Lung (tissue), 11 donors: ENCODE measurements at regions not wholly inside any gene's neighbourhood (a gene's known extent, or its start where the extent isn't known, plus 50 kb on each side); places are given as distances from the start of the nearest gene placed in this dataset.
A peak's percentile ranks its signal among the peaks of the same experiment; 100 is the strongest.

Experiments
- ATAC-seq: fragments of 200-7000 bp; cut with Tn5 transposase; one replicate; pipeline ENCODE4 v1.9.1; 2020; ENCODE audit warnings: moderate number of reproducible peaks; ENCODE audit not compliant: insufficient read depth, low FRiP score
- DNase-seq, 3 donors: peaks; one replicate each; pipeline ENCODE4 v3.0.0-alpha.2; 2013 to 2017
- H3K27ac ChIP-seq, 2 donors: one replicate each; pipeline ENCODE4 v1.5.1; 2013; ENCODE audit warnings: mild to moderate bottlenecking in 2 of 2, moderate library complexity in 2 of 2, control low read depth in 1 of 2, inconsistent platforms in 1 of 2, low read depth in 1 of 2, low read length in 1 of 2
- H3K27me3 ChIP-seq, 3 donors: one replicate each; pipeline ENCODE4 v1.5.1; 2013; ENCODE audit warnings: low read length in 2 of 3; ENCODE audit not compliant: control insufficient read depth in 3 of 3, insufficient read depth in 3 of 3
- H3K36me3 ChIP-seq, 4 donors: one replicate each; pipeline ENCODE4 v1.5.1; 2013; ENCODE audit warnings: low read length in 4 of 4, mild to moderate bottlenecking in 1 of 4, moderate library complexity in 1 of 4; ENCODE audit not compliant: control insufficient read depth in 4 of 4, insufficient read depth in 4 of 4
- H3K4me1 ChIP-seq, 5 donors: one replicate each; pipeline ENCODE4 v1.5.1; 2013; ENCODE audit warnings: low read length in 5 of 5, mild to moderate bottlenecking in 2 of 5, moderate library complexity in 1 of 5; ENCODE audit not compliant: control insufficient read depth in 5 of 5, insufficient read depth in 5 of 5
- H3K4me3 ChIP-seq: one replicate; pipeline ENCODE4 v1.5.1; 2013; ENCODE audit warnings: mild to moderate bottlenecking, control low read depth, moderate library complexity
- H3K9ac ChIP-seq, 2 donors: one replicate each; pipeline ENCODE4 v1.5.1; 2013; ENCODE audit warnings: low read length in 2 of 2, control low read depth in 1 of 2; ENCODE audit not compliant: insufficient read depth in 1 of 2
- H3K9me3 ChIP-seq, 4 donors: one replicate each; pipeline ENCODE4 v1.5.1; 2013; ENCODE audit warnings: low read length in 3 of 4, mild to moderate bottlenecking in 1 of 4, moderate library complexity in 1 of 4; ENCODE audit not compliant: control insufficient read depth in 4 of 4, insufficient read depth in 3 of 4
- WGBS, 2 donors: extraction: QIAGEN DNeasy Blood & Tissue Kit; methylation state at CpG; one replicate each; pipeline ENCODE4 v1.1.7; 2013; 5-methylcytosine and 5-hydroxymethylcytosine counted together
- TF ChIP-seq, protein P1 (sequence below): IDR thresholded peaks from 2 replicates; pipeline ENCODE4 v1.5.1; 2012; ENCODE audit warnings: mild to moderate bottlenecking; ENCODE audit errors: control extremely low read depth, extremely low read depth
- donor health status: control.
- donor health status: control.
- donor health status: Bipolar disorder and iron deficiency.
- donor health status: healthy.
- donor health status: DM: yes; HTN: yes; CAD: no.

DNA sequence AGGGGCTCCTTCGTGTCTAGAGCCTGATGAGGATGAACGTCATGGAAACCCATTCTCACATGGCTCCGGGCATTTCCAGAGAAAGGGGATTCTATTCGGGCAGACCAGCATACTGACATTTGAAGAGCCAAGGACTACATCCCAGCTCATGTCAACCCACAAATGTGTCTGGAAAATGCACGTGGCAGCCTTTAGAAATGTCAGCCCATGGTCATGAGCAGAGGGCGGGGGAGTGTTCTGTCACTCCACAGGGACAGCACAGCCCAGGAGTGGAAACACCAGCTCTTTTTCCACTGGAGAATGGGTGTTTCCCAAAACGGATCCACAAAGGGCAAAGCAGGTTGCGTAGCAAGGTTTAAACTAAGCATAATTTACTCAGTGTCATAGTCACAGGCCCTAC is 207.0 kb downstream of the BCOR start:
- Histone ChIP-seq H3K4me3 (no peak overlapping the region), H3K9me3 (peaks cover 0 to 5% (median 0%) of the 10 kb centered on the region in 4 donors), H3K36me3 (no peaks in the 10 kb centered on the region), H3K27ac (no peak overlapping the region), H3K27me3 (peaks cover 0 to 3% (median 0%) of the 10 kb centered on the region in 3 donors), H3K9ac (no peak overlapping the region), H3K4me1 (peaks cover 0 to 16% (median 4%) of the 10 kb centered on the region in 5 donors)
- WGBS, 2 donors: 79 to 92% methylated on average over 8 of the region's 8 CpGs
- ATAC-seq (no peak), DNase-seq (no peak)
- TF ChIP-seq, protein P1, sequence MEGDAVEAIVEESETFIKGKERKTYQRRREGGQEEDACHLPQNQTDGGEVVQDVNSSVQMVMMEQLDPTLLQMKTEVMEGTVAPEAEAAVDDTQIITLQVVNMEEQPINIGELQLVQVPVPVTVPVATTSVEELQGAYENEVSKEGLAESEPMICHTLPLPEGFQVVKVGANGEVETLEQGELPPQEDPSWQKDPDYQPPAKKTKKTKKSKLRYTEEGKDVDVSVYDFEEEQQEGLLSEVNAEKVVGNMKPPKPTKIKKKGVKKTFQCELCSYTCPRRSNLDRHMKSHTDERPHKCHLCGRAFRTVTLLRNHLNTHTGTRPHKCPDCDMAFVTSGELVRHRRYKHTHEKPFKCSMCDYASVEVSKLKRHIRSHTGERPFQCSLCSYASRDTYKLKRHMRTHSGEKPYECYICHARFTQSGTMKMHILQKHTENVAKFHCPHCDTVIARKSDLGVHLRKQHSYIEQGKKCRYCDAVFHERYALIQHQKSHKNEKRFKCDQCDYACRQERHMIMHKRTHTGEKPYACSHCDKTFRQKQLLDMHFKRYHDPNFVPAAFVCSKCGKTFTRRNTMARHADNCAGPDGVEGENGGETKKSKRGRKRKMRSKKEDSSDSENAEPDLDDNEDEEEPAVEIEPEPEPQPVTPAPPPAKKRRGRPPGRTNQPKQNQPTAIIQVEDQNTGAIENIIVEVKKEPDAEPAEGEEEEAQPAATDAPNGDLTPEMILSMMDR: no peak

DNA sequence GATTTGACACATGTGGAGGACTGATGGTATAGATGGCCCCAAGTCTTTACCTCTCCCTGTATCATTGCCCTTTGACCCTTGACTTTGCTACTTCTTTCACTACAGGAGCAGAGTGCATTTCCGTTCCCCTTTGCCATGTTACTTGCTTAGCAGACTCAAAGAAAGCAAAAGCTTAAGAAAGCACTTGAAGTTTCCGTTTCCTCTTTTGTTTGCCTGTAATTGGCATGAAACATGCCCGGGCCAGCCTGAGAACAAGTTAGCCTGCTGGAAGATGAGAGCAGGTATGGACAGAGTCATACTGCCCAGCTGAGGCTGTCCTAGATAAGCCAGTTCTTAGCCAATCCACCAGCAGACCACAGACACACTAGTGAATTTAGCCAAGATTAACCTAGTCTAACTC is 206.0 kb downstream of the BCOR start:
- Histone ChIP-seq H3K9ac (no peak overlapping the region), H3K27me3 (peaks cover 0 to 3% (median 0%) of the 10 kb centered on the region in 3 donors), H3K36me3 (no peaks in the 10 kb centered on the region), H3K4me1 (peaks cover 0 to 17% (median 6%) of the 10 kb centered on the region in 5 donors), H3K4me3 (no peak overlapping the region), H3K27ac (no peak overlapping the region), H3K9me3 (peaks cover 0 to 2% (median 0%) of the 10 kb centered on the region in 4 donors)
- TF ChIP-seq, protein P1: no peak
- no peak for ATAC-seq
- no peak for DNase-seq
- WGBS, 2 donors: 21 to 53% methylated on average over 3 of the region's 3 CpGs

DNA sequence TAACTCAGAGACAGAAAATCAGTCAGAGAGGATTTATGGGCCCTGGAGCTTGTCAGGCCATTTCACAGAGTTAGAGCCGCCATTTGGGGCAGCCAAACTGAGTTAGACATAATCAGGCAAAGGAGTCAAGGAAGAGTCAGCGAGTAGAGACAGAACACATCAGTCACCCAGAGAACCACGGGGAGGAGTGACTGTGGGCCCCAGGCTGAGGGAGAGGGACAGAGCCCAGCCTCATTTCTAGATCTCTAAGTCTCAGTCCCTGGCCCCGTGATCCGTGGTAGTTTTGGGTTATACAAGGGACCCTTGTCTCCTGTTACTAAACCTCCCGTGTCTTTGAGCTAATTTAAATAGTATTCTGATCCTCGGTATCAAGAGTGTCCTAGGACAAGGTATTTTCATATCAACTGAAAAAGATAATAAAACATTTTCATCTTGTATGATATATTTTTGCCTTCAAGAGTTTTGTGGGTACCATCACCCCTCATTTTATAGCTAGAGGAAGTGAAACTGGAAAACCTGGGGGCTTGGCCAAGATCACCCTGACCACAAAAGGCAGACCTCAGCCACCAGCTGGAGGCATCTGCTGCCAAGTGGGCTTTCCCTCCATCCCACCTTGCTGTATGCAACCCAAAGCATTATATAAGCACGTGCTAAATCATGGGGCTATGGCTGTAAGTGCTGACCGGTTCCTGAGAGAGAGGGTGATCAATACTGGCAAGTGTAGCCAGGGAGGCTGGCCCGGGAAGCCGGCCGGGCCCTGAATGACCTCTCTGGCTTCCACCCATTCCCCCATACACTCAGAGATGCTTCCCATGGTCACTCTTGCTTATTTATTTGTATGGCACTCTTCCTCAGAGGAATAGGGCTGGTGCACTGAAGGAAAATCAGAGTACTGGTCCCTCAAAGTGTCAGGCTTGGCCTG is 204.1 kb downstream of the BCOR start:
- peaks cover 0 to 3% (median under 1%) of the 10 kb centered on the region in 3 donors for H3K27me3 ChIP-seq
- H3K9ac ChIP-seq: no peak overlapping the region
- TF ChIP-seq, protein P1: no peak
- no peak for DNase-seq
- H3K4me1 ChIP-seq: peaks cover 0 to 32% (median 8%) of the 10 kb centered on the region in 5 donors
- peaks cover 0 to 4% (median 0%) of the 10 kb centered on the region in 4 donors for H3K9me3 ChIP-seq
- H3K4me3 ChIP-seq: no peak overlapping the region
- no peak for ATAC-seq
- no peaks in the 10 kb centered on the region for H3K36me3 ChIP-seq
- H3K27ac ChIP-seq: peak overlapping the region in 1 of 2 donors; percentile 4
- WGBS, 2 donors: 66 to 74% methylated on average over 12 of the region's 12 CpGs
